Naive B cell (primary cell): ENCODE measurements at regions not wholly inside any gene's neighbourhood (a gene's known extent, or its start where the extent isn't known, plus 50 kb on each side); places are given as distances from the start of the nearest gene placed in this dataset.

Experiments used
- ATAC-seq, 2 donors: fragments of 150-1000 bp; cut with Tn5 transposase; 2 replicates each; pipeline ENCODE4 v1.10.0; 2021; ENCODE audit warnings: low read depth in 2 of 2, mild to moderate bottlenecking in 2 of 2, moderate library complexity in 2 of 2
- DNase-seq: peaks from one replicate; pipeline ENCODE4 v3.0.0; 2022
- H3K27ac Mint-ChIP-seq, 6 donors: one replicate each; pipeline ENCODE4 v1.8.0; 2020 to 2022; ENCODE audit warnings: mild to moderate bottlenecking in 6 of 6, mixed read lengths in 6 of 6, moderate library complexity in 5 of 6, inconsistent platforms in 2 of 6
- H3K27me3 Mint-ChIP-seq, 3 donors: one replicate each; pipeline ENCODE4 v1.8.0; 2021 to 2022; ENCODE audit warnings: mixed read lengths in 3 of 3, mild to moderate bottlenecking in 1 of 3
- H3K36me3 Mint-ChIP-seq, 2 donors: one replicate each; pipeline ENCODE4 v1.8.0; 2020 to 2022; ENCODE audit warnings: mixed read lengths in 2 of 2, inconsistent platforms in 1 of 2, mild to moderate bottlenecking in 1 of 2
- H3K4me1 Mint-ChIP-seq, 3 donors: one replicate each; pipeline ENCODE4 v1.8.0; 2020 to 2022; ENCODE audit warnings: mixed read lengths in 3 of 3, inconsistent platforms in 1 of 3, mild to moderate bottlenecking in 1 of 3, moderate library complexity in 1 of 3
- H3K4me3 Mint-ChIP-seq, 8 donors: one replicate each; pipeline ENCODE4 v1.8.0; 2020 to 2022; ENCODE audit warnings: mild to moderate bottlenecking in 8 of 8, mixed read lengths in 8 of 8, moderate library complexity in 8 of 8, inconsistent platforms in 2 of 8
- H3K9me3 Mint-ChIP-seq, 7 donors: one replicate each; pipeline ENCODE4 v1.8.0; 2020 to 2022; ENCODE audit warnings: mixed read lengths in 7 of 7, mild to moderate bottlenecking in 5 of 7, inconsistent platforms in 2 of 7, moderate library complexity in 1 of 7

DNA sequence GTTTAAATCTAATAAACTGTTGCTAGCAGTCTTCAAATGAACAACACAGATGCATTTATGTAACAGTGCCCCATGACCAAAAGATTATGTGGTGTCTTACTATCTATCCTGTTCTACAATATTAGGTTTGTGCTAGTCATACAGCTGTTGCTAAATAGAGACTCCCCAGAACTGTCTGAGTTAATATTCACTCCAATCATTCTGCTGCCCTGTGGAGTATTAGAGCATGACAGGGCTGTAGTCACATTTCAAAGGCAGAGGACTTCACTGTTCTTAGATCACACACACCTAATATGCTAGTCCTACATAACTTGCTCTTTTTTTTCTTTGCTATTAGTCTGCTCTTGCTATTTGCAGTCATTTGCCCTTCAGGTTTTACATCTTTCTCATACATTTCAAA, 157.6 kb upstream of the MDGA2 start:
- Mint-ChIP-seq H3K27me3 (no peaks in the 10 kb centered on the region), H3K27ac (no peak overlapping the region), H3K36me3 (no peaks in the 10 kb centered on the region), H3K9me3 (peaks cover 0 to 3% (median 0%) of the 10 kb centered on the region in 7 donors), H3K4me1 (no peaks in the 10 kb centered on the region), H3K4me3 (no peak overlapping the region)
- ATAC-seq (no peak), DNase-seq (no peak)

DNA sequence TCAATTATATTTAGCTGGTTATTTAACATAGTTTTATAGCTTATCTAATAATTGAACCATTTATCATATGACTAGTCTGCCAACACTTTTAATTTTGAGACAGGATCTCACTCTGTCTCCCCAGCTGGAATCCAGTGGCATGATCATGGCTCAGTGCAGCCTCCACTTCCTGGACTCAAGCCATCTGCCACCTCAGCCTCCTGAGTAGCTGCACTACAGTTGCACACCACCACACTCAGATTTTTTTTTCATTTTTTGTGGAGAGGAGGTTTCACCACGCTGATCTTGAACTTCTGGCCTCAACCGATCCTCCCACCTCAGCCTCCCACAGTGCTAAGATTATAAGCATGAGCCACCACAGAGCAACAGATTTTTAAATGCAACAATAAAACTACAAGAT, 151.4 kb upstream of the MDGA2 start:
- H3K4me1 Mint-ChIP-seq: no peaks in the 10 kb centered on the region
- DNase-seq: no peak
- H3K27me3 Mint-ChIP-seq: no peaks in the 10 kb centered on the region
- no peak for ATAC-seq
- peaks cover 0 to 5% (median 0%) of the 10 kb centered on the region in 7 donors for H3K9me3 Mint-ChIP-seq
- no peak overlapping the region for H3K4me3 Mint-ChIP-seq
- no peak overlapping the region for H3K27ac Mint-ChIP-seq
- H3K36me3 Mint-ChIP-seq: no peaks in the 10 kb centered on the region

DNA sequence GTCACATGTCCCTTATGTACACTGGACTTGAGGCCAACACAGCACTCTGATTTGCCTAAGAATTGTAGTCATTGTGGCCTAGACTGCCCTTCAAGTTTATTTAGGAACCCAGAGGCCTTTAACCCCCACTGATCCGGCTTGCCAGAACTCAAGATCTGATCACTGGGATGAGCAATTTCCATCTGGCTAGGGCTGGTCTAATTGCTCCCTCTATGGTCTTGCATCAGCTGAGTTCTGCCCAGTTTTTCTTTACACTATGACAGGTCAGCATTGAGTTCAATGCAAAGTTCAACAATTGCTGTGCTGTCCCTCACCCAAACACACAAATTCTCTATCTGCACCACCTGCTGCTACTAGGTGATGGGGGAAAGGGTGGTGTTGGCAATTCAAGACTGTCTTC, 146.9 kb upstream of the MDGA2 start:
- Mint-ChIP-seq H3K4me3 (no peak overlapping the region), H3K4me1 (no peaks in the 10 kb centered on the region), H3K36me3 (no peaks in the 10 kb centered on the region), H3K9me3 (peaks cover 0 to 13% (median 3%) of the 10 kb centered on the region in 7 donors), H3K27ac (no peak overlapping the region), H3K27me3 (no peaks in the 10 kb centered on the region)
- ATAC-seq (no peak), DNase-seq (no peak)

DNA sequence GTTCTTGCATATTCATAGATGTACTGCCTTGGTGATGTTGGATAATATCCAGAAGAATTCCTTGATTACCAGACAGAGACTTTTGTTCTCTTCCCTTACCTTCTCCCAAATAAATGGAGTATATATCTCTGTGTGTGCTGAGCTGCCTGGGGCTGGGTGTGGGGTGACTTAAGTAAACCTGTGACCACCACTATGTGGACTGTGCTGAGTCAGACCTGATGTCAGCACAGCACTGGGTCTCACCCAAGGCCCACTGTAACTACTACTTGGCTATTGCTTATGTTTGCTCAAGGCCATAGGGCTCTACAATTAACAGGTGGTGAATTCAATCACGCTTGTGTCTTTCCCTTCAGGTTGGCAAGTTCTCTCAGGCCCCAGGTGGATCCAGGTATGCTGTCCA, 145.7 kb upstream of the MDGA2 start:
- H3K9me3 Mint-ChIP-seq: peaks cover 0 to 16% (median 9%) of the 10 kb centered on the region in 7 donors

DNA sequence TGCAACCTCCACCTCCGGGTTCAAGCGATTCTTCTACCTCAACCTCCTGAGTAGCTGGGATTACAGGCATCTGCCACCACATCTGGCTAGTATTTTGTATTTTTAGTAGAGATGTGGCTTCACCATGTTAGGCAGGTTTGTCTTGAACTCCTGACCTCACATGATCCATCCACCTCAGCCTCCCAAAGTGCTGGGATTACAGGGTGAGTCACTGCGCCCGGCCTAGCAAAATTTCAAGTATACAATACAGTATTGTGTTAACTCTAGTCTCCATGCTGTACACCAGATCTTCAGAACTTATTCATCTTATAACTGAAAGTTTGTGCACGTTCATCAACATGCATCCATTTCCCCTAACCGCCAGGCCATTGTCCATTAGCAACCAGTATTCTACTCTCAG, 115.1 kb upstream of the MDGA2 start:
- no peak for DNase-seq
- H3K27me3 Mint-ChIP-seq: no peaks in the 10 kb centered on the region
- H3K36me3 Mint-ChIP-seq: no peaks in the 10 kb centered on the region
- H3K27ac Mint-ChIP-seq: no peak overlapping the region
- no peaks in the 10 kb centered on the region for H3K4me1 Mint-ChIP-seq
- no peak overlapping the region for H3K4me3 Mint-ChIP-seq
- no peak for ATAC-seq
- peaks cover 0 to 7% (median 0%) of the 10 kb centered on the region in 7 donors for H3K9me3 Mint-ChIP-seq

More for the DNA sequence above, 145.7 kb upstream of the MDGA2 start:
- DNase-seq: no peak
- no peak for ATAC-seq
- H3K4me3 Mint-ChIP-seq: no peak overlapping the region
- H3K27me3 Mint-ChIP-seq: no peaks in the 10 kb centered on the region
- no peak overlapping the region for H3K27ac Mint-ChIP-seq
- no peaks in the 10 kb centered on the region for H3K36me3 Mint-ChIP-seq
- no peaks in the 10 kb centered on the region for H3K4me1 Mint-ChIP-seq

- Mint-ChIP-seq H3K27ac (no peak overlapping the region), H3K27me3 (no peaks in the 10 kb centered on the region), H3K4me1 (no peaks in the 10 kb centered on the region), H3K36me3 (no peaks in the 10 kb centered on the region), H3K9me3 (peaks cover 0 to 7% (median 0%) of the 10 kb centered on the region in 7 donors), H3K4me3 (no peak overlapping the region)
- DNase-seq: no peak
- ATAC-seq: no peak
These were observed 109.7 kb upstream of the MDGA2 start for GRCh38 chr14:47785058-47785457.

DNA sequence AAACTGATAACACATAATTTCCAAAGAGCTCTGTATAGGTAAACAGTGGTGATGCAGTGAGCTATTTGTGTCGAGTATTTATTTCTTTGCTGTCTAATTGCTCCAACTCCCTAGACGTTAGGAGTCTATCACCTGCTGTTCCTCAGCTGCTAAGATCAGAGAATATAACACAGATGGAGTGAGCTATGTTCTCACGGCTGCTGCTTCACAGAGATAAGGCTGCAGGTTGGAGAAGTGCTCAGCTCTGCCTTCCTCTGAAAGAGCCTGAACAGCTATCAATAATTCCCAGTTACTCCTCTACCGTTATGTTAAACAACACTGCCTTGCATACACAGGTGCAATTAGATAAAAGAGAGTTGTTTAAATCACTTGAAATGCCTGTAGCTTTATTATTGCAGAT, 103.2 kb upstream of the MDGA2 start:
- no peak for ATAC-seq
- no peak overlapping the region for H3K4me3 Mint-ChIP-seq
- H3K27me3 Mint-ChIP-seq: no peaks in the 10 kb centered on the region
- H3K36me3 Mint-ChIP-seq: no peaks in the 10 kb centered on the region
- H3K9me3 Mint-ChIP-seq: peaks cover 0 to 5% (median 0%) of the 10 kb centered on the region in 7 donors
- H3K4me1 Mint-ChIP-seq: no peaks in the 10 kb centered on the region
- no peak overlapping the region for H3K27ac Mint-ChIP-seq
- DNase-seq: no peak

GRCh38 chr14:47772652-47773051, 97.2 kb upstream of the MDGA2 start:
- Mint-ChIP-seq H3K27ac (no peak overlapping the region), H3K36me3 (no peaks in the 10 kb centered on the region), H3K27me3 (no peaks in the 10 kb centered on the region), H3K4me3 (no peak overlapping the region), H3K9me3 (peaks cover 0 to 4% (median 4%) of the 10 kb centered on the region in 7 donors), H3K4me1 (no peaks in the 10 kb centered on the region)
- DNase-seq: no peak
- no peak for ATAC-seq

GRCh38 chr14:47763188-47763854, 87.9 kb upstream of the MDGA2 start:
- H3K9me3 Mint-ChIP-seq: peaks cover 0 to 14% (median 5%) of the 10 kb centered on the region in 7 donors
- no peaks in the 10 kb centered on the region for H3K36me3 Mint-ChIP-seq
- no peak overlapping the region for H3K4me3 Mint-ChIP-seq

DNA sequence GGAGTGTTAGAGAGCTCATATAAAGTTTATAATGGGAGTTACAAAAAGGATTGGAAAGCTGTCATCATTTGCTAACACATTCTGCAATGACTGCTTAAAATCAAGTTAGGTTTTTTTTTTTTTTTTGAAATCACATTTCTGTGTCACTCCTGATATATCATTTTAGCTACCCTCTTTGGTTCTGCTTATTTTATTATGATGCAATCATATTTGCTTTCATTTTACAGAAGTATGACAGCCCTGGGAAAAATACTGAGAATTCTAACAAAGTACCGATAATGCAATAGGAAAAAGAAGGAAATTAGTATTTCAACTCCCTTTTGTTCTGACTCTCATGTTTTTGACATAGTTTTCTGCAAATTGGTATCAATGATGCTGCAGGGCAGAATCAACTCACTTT, 71.6 kb upstream of the MDGA2 start:
- H3K27ac Mint-ChIP-seq: no peak overlapping the region
- no peaks in the 10 kb centered on the region for H3K27me3 Mint-ChIP-seq
- H3K9me3 Mint-ChIP-seq: peaks cover 0 to 3% (median 0%) of the 10 kb centered on the region in 7 donors
- no peak overlapping the region for H3K4me3 Mint-ChIP-seq
- DNase-seq: no peak
- H3K36me3 Mint-ChIP-seq: no peaks in the 10 kb centered on the region
- ATAC-seq: no peak
- H3K4me1 Mint-ChIP-seq: no peaks in the 10 kb centered on the region

More at GRCh38 chr14:47763188-47763854, 87.9 kb upstream of the MDGA2 start:
- ATAC-seq (no peak), DNase-seq (no peak)
- H3K27me3 Mint-ChIP-seq: no peaks in the 10 kb centered on the region
- no peak overlapping the region for H3K27ac Mint-ChIP-seq
- no peaks in the 10 kb centered on the region for H3K4me1 Mint-ChIP-seq

GRCh38 chr14:47744155-47744554, 68.8 kb upstream of the MDGA2 start:
- H3K36me3 Mint-ChIP-seq: no peaks in the 10 kb centered on the region
- H3K9me3 Mint-ChIP-seq: peaks cover 0 to 1% (median 0%) of the 10 kb centered on the region in 7 donors
- no peaks in the 10 kb centered on the region for H3K27me3 Mint-ChIP-seq
- H3K4me3 Mint-ChIP-seq: no peak overlapping the region
- no peaks in the 10 kb centered on the region for H3K4me1 Mint-ChIP-seq
- no peak for ATAC-seq
- DNase-seq: no peak
- H3K27ac Mint-ChIP-seq: no peak overlapping the region

DNA sequence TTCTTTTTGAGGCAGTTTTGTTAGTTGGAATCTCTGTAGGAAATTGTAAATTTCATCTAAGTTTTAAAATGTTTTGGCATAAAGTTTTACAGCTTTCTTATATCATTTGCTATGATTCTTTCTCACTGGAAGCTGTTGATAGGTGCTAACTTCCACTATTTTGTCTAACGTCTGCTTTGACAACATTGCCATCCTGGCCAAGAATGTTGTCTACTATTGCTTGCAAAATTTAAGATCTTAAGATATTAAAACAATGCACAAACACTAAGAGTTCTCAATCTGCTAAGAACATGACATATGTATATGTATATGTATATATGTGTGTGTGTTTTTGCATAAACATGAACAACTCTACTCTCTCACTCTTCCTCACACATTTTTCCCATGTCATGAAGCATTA, 64.1 kb upstream of the MDGA2 start:
- no peaks in the 10 kb centered on the region for H3K4me1 Mint-ChIP-seq
- ATAC-seq (no peak), DNase-seq (no peak)
- H3K36me3 Mint-ChIP-seq: no peaks in the 10 kb centered on the region
- H3K27ac Mint-ChIP-seq: no peak overlapping the region
- H3K9me3 Mint-ChIP-seq: peaks cover 0 to 1% (median 0%) of the 10 kb centered on the region in 7 donors
- H3K27me3 Mint-ChIP-seq: no peaks in the 10 kb centered on the region
- no peak overlapping the region for H3K4me3 Mint-ChIP-seq

DNA sequence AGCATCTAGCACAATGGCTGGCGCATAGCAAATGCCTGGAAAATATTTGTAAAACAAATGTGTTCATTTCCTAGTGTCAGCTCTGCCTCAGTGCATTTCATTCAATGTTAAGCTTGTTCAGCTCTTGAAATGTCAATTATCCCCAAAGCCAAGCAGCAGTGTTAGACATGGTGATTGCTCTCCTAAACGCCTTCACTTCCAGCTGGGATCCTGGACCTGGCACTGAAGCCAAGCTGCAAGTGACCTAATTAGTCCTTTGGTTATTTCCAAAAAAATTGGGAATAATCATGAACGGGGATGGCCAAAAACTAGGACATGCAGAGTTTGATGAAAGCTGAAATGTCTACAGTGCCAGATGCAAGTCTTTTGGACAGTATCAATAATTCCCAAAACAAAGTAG, 54.9 kb upstream of the MDGA2 start:
- Mint-ChIP-seq H3K4me1 (no peaks in the 10 kb centered on the region), H3K4me3 (no peak overlapping the region), H3K27ac (no peak overlapping the region), H3K36me3 (no peaks in the 10 kb centered on the region), H3K9me3 (peaks cover 0 to 2% (median 0%) of the 10 kb centered on the region in 7 donors), H3K27me3 (peaks cover 0 to 4% (median 0%) of the 10 kb centered on the region in 3 donors)
- DNase-seq (no peak), ATAC-seq (no peak)
